Parathyroid adenoma (tissue), 2 donors: ENCODE measurements at regions not wholly inside any gene's neighbourhood (a gene's known extent, or its start where the extent isn't known, plus 50 kb on each side); places are given as distances from the start of the nearest gene placed in this dataset.

ENCODE experiments used
- H2AFZ ChIP-seq: fragments of 300-600 bp; sonication (generic); one replicate; pipeline ENCODE4 v1.7.0; 2017; ENCODE audit warnings: antibody characterized with exemption, mild to moderate bottlenecking
- H3K27ac ChIP-seq: fragments of 300-600 bp; sonication (generic); one replicate; pipeline ENCODE4 v1.7.0; 2017
- H3K27me3 ChIP-seq: fragments of 300-600 bp; sonication (generic); one replicate; pipeline ENCODE4 v1.7.0; 2017; ENCODE audit warnings: low read length; ENCODE audit not compliant: control insufficient read depth, insufficient read depth
- H3K36me3 ChIP-seq: fragments of 300-600 bp; sonication (generic); one replicate; pipeline ENCODE4 v1.7.0; 2017; ENCODE audit warnings: low read length; ENCODE audit not compliant: control insufficient read depth, insufficient read depth
- H3K4me1 ChIP-seq: fragments of 300-600 bp; sonication (generic); one replicate; pipeline ENCODE4 v1.7.0; 2017; ENCODE audit warnings: control low read depth
- H3K4me2 ChIP-seq: fragments of 300-600 bp; sonication (generic); one replicate; pipeline ENCODE4 v1.7.0; 2017; ENCODE audit warnings: low read length
- H3K4me3 ChIP-seq: fragments of 300-600 bp; sonication (generic); one replicate; pipeline ENCODE4 v1.7.0; 2017; ENCODE audit warnings: low read depth, low read length
- H3K79me2 ChIP-seq: fragments of 300-600 bp; sonication (generic); one replicate; pipeline ENCODE4 v1.7.0; 2017; ENCODE audit warnings: control low read depth
- H3K9ac ChIP-seq: fragments of 300-600 bp; sonication (generic); one replicate; pipeline ENCODE4 v1.7.0; 2017; ENCODE audit warnings: mild to moderate bottlenecking
- H3K9me3 ChIP-seq: fragments of 300-600 bp; sonication (generic); one replicate; pipeline ENCODE4 v1.7.0; 2017; ENCODE audit warnings: low read length; ENCODE audit not compliant: control insufficient read depth
- TF ChIP-seq, protein P1 (sequence below): fragments of 300-600 bp; sonication (generic); IDR thresholded peaks from one replicate; pipeline ENCODE4 v1.7.0; 2017; ENCODE audit warnings: antibody characterized with exemption, mild to moderate bottlenecking
- donor health status: primary hyperparathyroidism.

DNA sequence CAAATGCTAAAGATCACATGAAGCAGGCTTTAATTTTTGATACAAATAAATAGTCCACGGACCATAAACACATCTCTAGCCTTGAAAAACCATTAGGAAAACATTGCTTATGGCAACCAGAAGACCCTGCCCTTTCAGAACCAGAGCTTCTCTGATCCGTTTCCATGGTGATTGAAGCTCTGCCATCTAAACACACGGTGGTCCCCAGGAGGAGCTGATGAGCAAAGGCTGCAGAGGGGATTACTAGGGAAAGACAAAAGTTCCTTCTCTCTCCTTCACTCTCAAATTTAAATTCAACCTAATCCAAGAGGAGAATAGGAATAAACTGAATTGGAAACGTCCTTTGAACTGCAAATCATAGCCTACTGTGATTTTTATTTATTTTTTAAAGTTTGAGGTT, 122.0 kb upstream of the ATP10A start:
- Histone ChIP-seq H3K4me1 (no peaks in the 10 kb centered on the region), H3K27me3 (no peaks in the 10 kb centered on the region), H3K4me2 (no peak overlapping the region), H2AFZ (no peak overlapping the region), H3K9ac (no peak overlapping the region), H3K36me3 (no peaks in the 10 kb centered on the region), H3K79me2 (no peaks in the 10 kb centered on the region), H3K27ac (no peak overlapping the region), H3K4me3 (no peak overlapping the region), H3K9me3 (no peaks in the 10 kb centered on the region)
- TF ChIP-seq, protein P1, sequence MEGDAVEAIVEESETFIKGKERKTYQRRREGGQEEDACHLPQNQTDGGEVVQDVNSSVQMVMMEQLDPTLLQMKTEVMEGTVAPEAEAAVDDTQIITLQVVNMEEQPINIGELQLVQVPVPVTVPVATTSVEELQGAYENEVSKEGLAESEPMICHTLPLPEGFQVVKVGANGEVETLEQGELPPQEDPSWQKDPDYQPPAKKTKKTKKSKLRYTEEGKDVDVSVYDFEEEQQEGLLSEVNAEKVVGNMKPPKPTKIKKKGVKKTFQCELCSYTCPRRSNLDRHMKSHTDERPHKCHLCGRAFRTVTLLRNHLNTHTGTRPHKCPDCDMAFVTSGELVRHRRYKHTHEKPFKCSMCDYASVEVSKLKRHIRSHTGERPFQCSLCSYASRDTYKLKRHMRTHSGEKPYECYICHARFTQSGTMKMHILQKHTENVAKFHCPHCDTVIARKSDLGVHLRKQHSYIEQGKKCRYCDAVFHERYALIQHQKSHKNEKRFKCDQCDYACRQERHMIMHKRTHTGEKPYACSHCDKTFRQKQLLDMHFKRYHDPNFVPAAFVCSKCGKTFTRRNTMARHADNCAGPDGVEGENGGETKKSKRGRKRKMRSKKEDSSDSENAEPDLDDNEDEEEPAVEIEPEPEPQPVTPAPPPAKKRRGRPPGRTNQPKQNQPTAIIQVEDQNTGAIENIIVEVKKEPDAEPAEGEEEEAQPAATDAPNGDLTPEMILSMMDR: no peak

DNA sequence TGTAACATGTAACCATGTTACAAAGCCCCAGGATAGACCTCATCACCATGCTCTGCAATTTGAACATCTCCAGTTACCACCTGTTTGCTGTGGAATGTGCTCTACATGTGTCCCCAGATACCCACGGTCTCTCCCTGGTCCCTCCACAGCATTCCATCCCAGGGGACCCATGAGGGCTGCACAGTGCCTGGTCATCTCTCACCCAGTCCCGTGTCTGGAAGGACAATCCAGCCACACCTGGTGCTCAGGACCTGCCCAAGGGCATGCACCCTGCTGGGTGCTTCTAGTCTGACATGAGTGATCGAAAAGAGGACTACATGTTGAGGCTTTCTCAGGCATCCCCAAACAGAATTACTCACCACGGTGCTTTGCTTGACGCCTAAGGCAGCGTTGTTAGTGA, 119.6 kb upstream of the ATP10A start:
- no peak overlapping the region for H3K4me2 ChIP-seq
- no peak overlapping the region for H3K27ac ChIP-seq
- H3K9ac ChIP-seq: no peak overlapping the region
- H3K36me3 ChIP-seq: no peaks in the 10 kb centered on the region
- H3K79me2 ChIP-seq: no peaks in the 10 kb centered on the region
- TF ChIP-seq, protein P1: no peak
- no peak overlapping the region for H3K4me3 ChIP-seq
- no peak overlapping the region for H2AFZ ChIP-seq
- H3K9me3 ChIP-seq: no peaks in the 10 kb centered on the region
- H3K27me3 ChIP-seq: no peaks in the 10 kb centered on the region
- no peaks in the 10 kb centered on the region for H3K4me1 ChIP-seq

DNA sequence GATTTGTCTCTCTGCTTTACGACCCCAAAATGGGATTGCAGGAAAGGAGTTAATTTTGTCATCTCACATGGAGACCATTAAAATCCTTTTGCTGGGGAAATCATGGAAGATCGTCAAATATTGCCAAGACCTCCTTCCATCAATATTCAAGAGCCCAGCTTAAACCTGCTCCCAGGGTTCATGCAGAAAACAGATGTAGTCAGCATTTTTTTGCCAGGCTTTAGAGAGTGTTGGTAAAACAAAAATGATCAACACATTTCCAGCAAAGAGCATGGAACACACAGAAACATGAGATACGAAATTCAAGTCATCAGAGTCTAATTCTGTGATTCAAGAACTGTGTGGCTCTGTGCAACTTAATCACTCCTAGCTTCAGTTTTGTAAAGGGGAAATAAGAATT, 118.0 kb upstream of the ATP10A start:
- no peak overlapping the region for H3K4me2 ChIP-seq
- H3K9me3 ChIP-seq: no peaks in the 10 kb centered on the region
- no peak overlapping the region for H2AFZ ChIP-seq
- no peaks in the 10 kb centered on the region for H3K79me2 ChIP-seq
- TF ChIP-seq, protein P1: no peak
- H3K4me1 ChIP-seq: no peaks in the 10 kb centered on the region
- H3K9ac ChIP-seq: no peak overlapping the region
- no peak overlapping the region for H3K27ac ChIP-seq
- H3K36me3 ChIP-seq: no peaks in the 10 kb centered on the region
- H3K27me3 ChIP-seq: no peaks in the 10 kb centered on the region
- no peak overlapping the region for H3K4me3 ChIP-seq

DNA sequence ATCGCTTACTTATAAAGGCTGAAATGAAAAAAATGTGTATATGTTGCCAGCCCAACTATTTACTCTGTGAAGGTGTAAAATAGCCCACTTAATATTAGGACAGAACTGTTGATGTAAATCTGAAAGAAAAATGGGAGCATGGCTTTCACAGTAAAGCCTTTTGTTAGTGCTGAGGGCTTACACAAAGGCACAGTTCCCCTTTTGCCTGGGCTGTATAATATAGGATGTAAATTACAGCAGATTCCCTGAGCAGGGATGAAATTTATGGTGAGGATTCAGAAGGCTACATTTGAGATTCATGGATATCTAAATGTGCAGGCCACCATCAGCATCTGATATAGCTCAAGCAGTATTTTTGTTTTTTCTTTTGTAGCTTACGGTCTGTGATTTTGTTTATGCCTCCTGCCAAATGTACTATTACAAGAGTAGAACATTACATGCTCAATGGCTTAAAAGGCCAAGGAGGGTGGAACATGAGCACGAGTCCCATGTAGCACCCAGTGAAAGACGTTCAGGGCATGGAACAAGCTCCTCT, 109.1 kb upstream of the ATP10A start:
- Histone ChIP-seq H3K9ac (no peak overlapping the region), H3K4me3 (no peak overlapping the region), H3K27ac (no peak overlapping the region), H3K4me2 (no peak overlapping the region), H3K4me1 (no peaks in the 10 kb centered on the region), H3K79me2 (no peaks in the 10 kb centered on the region), H3K27me3 (no peaks in the 10 kb centered on the region), H3K9me3 (no peaks in the 10 kb centered on the region), H3K36me3 (no peaks in the 10 kb centered on the region), H2AFZ (no peak overlapping the region)
- TF ChIP-seq, protein P1: no peak

DNA sequence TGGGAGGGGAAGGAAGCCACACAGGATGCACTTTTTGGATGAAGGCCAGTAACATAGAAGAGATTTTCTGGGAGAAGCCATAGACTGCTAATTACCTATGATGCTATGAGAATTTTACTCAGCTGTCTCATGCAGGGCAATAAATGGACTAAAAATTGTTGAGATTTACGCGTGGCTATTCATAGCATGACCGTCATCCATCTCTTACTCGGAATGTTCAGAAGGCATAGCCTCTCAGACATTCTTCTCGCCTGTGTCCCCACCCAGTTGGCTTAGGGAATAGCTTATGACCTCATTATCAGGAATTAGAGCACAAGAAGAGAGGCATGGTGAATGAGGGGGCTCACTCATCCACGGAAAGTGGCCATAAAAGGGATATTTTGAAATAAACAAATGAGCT, 107.9 kb upstream of the ATP10A start:
- Histone ChIP-seq H3K27ac (no peak overlapping the region), H2AFZ (no peak overlapping the region), H3K4me2 (no peak overlapping the region), H3K4me3 (no peak overlapping the region), H3K9me3 (no peaks in the 10 kb centered on the region), H3K9ac (no peak overlapping the region), H3K79me2 (no peaks in the 10 kb centered on the region), H3K36me3 (no peaks in the 10 kb centered on the region), H3K4me1 (no peaks in the 10 kb centered on the region), H3K27me3 (no peaks in the 10 kb centered on the region)
- TF ChIP-seq, protein P1: no peak
